BLaER1 (cell line): ENCODE measurements at regions not wholly inside any gene's neighbourhood (a gene's known extent, or its start where the extent isn't known, plus 50 kb on each side); places are given as distances from the start of the nearest gene placed in this dataset.

ENCODE experiments used
- H3K27ac ChIP-seq: shearing (Covaris generic); formaldehyde crosslinking; 2 replicates; pipeline ENCODE4 v1.8.1; 2022
- H3K27me3 ChIP-seq: shearing (Covaris generic); formaldehyde crosslinking; 2 replicates; pipeline ENCODE4 v1.8.1; 2022
- H3K36me3 ChIP-seq: shearing (Covaris generic); formaldehyde crosslinking; 2 replicates; pipeline ENCODE4 v1.8.1; 2022
- H3K4me1 ChIP-seq: shearing (Covaris generic); formaldehyde crosslinking; 2 replicates; pipeline ENCODE4 v1.8.1; 2022
- H3K4me2 ChIP-seq: shearing (Covaris generic); formaldehyde crosslinking; 2 replicates; pipeline ENCODE4 v1.8.1; 2022
- H3K4me3 ChIP-seq: shearing (Covaris generic); formaldehyde crosslinking; 2 replicates; pipeline ENCODE4 v1.8.1; 2022
- H3K9ac ChIP-seq: shearing (Covaris generic); formaldehyde crosslinking; 2 replicates; pipeline ENCODE4 v1.8.1; 2022
- H3K9me3 ChIP-seq: shearing (Covaris generic); formaldehyde crosslinking; 2 replicates; pipeline ENCODE4 v1.8.1; 2022
- H4K20me1 ChIP-seq: shearing (Covaris generic); formaldehyde crosslinking; 2 replicates; pipeline ENCODE4 v1.8.1; 2022
- Cebpa-rat ChIP-seq: shearing (Covaris generic); IDR thresholded peaks from 2 replicates; pipeline ENCODE4 v1.8.1; 2022

GRCh38 chr16:50972876-50973275, 178.2 kb downstream of the SALL1 start:
- no peaks in the 10 kb centered on the region for H4K20me1 ChIP-seq
- H3K4me1 ChIP-seq: peaks cover 39% of the 10 kb centered on the region
- no peak overlapping the region for H3K9ac ChIP-seq
- no peaks in the 10 kb centered on the region for H3K9me3 ChIP-seq
- TF ChIP-seq Cebpa-rat: no peak
- H3K4me2 ChIP-seq: peak overlapping the region; percentile 80; the same call in 1 of the 2 replicates
- no peaks in the 10 kb centered on the region for H3K27me3 ChIP-seq
- no peak overlapping the region for H3K4me3 ChIP-seq
- H3K27ac ChIP-seq: no peak overlapping the region
- no peaks in the 10 kb centered on the region for H3K36me3 ChIP-seq

DNA sequence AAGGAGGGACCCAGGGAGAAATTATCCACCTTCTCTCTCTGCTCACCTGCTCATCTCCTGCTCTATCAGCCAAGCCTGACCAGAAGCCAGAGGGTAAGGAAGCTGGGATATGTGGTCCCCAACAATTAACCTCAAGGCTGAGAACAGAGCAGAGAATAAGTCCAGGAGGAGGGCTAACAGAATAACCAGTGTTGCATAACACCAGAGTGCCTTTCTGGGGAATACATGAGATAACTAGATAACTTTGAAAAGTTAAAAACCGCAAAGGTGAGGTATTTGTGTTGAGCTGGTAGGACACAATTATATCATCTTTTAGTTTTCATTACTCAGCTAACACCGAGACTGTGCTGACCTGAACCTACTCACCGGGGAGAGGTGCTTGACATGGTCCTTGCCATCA, 180.8 kb downstream of the SALL1 start:
- peak overlapping the region; percentile 1; the same call in 1 of the 2 replicates for H3K4me2 ChIP-seq
- H3K27me3 ChIP-seq: no peaks in the 10 kb centered on the region
- peaks cover 33% of the 10 kb centered on the region for H3K4me1 ChIP-seq

DNA sequence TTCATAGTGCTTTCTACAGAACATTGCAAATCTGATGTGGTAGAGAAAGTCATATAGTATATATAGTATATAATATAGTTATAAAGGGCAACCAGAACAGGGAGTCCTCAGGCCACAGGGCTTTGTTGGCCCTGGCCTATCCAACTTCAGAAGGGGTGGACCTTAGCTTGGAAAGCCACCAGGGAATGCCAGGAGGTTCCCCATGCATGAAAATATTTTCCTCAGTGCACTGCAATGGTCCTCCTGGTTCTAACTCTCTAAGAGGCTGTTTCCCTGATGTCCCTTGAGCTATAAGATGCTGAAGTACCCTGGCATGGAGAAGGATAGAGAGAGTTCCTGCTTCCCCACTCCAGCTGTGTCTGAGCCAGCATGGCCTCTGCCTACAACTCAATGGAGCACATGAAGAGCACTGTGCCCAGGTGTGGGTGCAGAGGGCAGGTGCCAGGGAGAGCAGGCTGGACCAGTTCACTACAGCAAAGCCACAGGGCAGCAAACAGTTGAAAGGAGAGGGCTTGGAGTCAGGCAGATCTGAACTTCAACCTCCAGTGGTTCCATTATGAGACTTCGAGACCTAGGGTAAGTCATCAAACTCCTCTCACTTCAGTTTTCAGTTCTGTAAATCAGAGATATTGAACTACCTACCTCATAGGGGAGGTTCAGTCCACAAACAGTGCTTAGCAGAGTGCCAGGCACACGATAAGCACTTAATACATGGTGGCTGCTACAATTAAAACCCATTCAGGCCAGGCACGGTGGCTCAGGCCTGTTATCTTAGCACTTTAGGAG, 183.1 kb downstream of the SALL1 start:
- H3K4me3 ChIP-seq: no peak overlapping the region
- no peak overlapping the region for H3K4me2 ChIP-seq
- no peak for TF ChIP-seq Cebpa-rat
- H4K20me1 ChIP-seq: no peaks in the 10 kb centered on the region
- H3K27ac ChIP-seq: no peak overlapping the region
- H3K9me3 ChIP-seq: no peaks in the 10 kb centered on the region
- no peaks in the 10 kb centered on the region for H3K36me3 ChIP-seq
- H3K4me1 ChIP-seq: peaks cover 12% of the 10 kb centered on the region
- H3K27me3 ChIP-seq: no peaks in the 10 kb centered on the region
- H3K9ac ChIP-seq: no peak overlapping the region

More for the DNA sequence above, 180.8 kb downstream of the SALL1 start:
- no peaks in the 10 kb centered on the region for H4K20me1 ChIP-seq
- H3K4me3 ChIP-seq: no peak overlapping the region
- H3K36me3 ChIP-seq: no peaks in the 10 kb centered on the region
- no peak overlapping the region for H3K27ac ChIP-seq
- TF ChIP-seq Cebpa-rat: no peak
- no peak overlapping the region for H3K9ac ChIP-seq
- no peaks in the 10 kb centered on the region for H3K9me3 ChIP-seq

GRCh38 chr16:50964491-50964890, 186.6 kb downstream of the SALL1 start:
- Histone ChIP-seq H3K27ac (no peak overlapping the region), H3K9ac (no peak overlapping the region), H3K9me3 (no peaks in the 10 kb centered on the region), H3K4me3 (no peak overlapping the region), H3K4me2 (no peak overlapping the region), H3K4me1 (peaks cover 28% of the 10 kb centered on the region), H3K27me3 (no peaks in the 10 kb centered on the region), H3K36me3 (no peaks in the 10 kb centered on the region), H4K20me1 (no peaks in the 10 kb centered on the region)
- no peak for TF ChIP-seq Cebpa-rat

DNA sequence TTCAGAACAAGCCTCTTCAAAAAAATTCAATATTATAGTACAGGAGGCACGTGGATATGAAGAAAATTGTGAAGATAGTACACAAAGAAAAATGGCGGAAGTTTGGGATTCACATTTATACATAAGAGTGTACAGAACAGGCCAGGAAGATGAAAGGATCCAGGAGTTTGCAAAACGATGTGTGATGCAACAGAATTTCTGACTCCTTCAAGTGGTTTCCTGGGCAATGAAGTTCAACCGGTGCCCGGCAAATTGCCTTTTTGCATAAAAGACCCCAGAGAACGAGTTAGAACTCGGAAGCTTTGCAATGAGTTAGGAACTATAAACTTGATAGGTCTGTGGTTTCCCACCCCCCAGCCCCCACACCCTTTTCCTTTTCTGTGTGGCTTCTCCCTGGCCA, 189.1 kb downstream of the SALL1 start:
- Histone ChIP-seq H3K4me2 (peak overlapping the region; percentile 65), H3K27ac (no peak overlapping the region), H3K27me3 (no peaks in the 10 kb centered on the region), H3K9me3 (no peaks in the 10 kb centered on the region), H3K4me1 (peaks cover 28% of the 10 kb centered on the region), H3K9ac (no peak overlapping the region), H3K36me3 (no peaks in the 10 kb centered on the region), H3K4me3 (no peak overlapping the region), H4K20me1 (no peaks in the 10 kb centered on the region)
- TF ChIP-seq Cebpa-rat: peak; percentile 55; the same call in 1 of the 2 replicates

- H3K4me2 ChIP-seq: peak overlapping the region; percentile 65
- H3K36me3 ChIP-seq: no peaks in the 10 kb centered on the region
- no peak overlapping the region for H3K9ac ChIP-seq
- no peaks in the 10 kb centered on the region for H4K20me1 ChIP-seq
- no peak for TF ChIP-seq Cebpa-rat
- H3K4me3 ChIP-seq: no peak overlapping the region
- peaks cover 28% of the 10 kb centered on the region for H3K4me1 ChIP-seq
- H3K9me3 ChIP-seq: no peaks in the 10 kb centered on the region
- H3K27ac ChIP-seq: no peak overlapping the region
- H3K27me3 ChIP-seq: no peaks in the 10 kb centered on the region
Measured at GRCh38 chr16:50960517-50961202, 190.4 kb downstream of the SALL1 start.

DNA sequence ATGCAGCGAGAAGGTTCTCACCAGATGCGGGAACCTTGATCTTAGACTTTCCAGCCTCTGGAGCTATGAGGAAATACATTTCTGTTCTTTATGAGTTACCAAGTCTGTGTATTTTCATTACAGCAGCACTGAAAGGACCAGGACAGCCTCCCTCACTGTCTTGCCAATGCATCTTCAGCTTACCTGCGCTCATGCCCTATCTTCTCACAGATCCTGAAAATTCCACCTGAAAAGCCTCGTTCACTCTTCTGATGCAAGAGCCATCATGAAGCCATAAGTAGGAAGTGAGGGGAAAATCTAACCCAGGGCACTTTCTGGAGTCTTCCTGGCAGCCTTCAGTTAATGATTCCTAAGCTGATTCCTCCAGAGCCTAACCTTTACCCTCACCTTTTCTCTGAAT, 194.0 kb downstream of the SALL1 start:
- Histone ChIP-seq H3K27me3 (no peaks in the 10 kb centered on the region), H3K9ac (no peak overlapping the region), H3K36me3 (no peaks in the 10 kb centered on the region), H3K9me3 (no peaks in the 10 kb centered on the region), H3K4me2 (no peak overlapping the region), H4K20me1 (no peaks in the 10 kb centered on the region), H3K27ac (no peak overlapping the region), H3K4me1 (peaks cover 33% of the 10 kb centered on the region), H3K4me3 (no peak overlapping the region)
- TF ChIP-seq Cebpa-rat: no peak

DNA sequence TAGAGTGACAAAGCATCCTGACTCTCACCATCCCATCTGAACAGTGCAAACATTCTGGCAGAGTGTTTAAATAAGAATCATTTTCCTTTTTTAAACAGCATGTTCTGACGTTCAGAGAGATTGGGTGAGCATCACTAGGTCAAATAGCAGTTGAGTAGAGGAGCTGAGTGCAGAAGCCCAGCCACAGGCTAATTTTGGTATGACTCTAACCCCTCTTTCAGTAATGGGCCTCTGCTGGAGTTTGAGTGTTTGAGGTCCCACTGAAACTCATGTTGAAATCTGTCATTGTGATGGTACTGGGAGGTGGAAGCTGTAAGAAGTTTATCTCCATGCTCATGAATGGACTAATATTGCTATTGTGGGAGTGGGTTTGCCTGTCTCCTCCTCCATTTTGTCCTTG, 194.4 kb downstream of the SALL1 start:
- peaks cover 33% of the 10 kb centered on the region for H3K4me1 ChIP-seq

DNA sequence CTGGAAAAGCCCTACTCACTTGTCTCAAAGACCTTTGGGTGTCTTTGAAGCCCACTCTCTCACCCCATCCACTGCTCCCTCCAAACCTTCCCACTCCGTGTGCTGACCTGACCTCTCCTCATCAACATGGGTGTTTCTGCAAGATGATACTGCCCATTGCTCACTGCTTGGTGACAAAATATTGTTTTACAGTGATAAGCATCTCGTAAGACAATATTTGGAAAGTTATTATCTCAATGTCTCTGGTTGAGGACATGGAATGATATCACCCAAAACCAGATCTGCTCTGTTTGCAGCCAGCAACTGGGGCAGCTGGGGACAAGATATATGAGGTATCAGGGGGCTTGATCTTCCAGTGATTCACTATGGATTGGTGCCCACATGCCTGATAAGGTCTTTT, 195.8 kb downstream of the SALL1 start:
- Histone ChIP-seq H3K4me1 (peaks cover 31% of the 10 kb centered on the region), H3K9me3 (no peaks in the 10 kb centered on the region), H3K4me3 (no peak overlapping the region), H4K20me1 (no peaks in the 10 kb centered on the region), H3K4me2 (no peak overlapping the region), H3K36me3 (no peaks in the 10 kb centered on the region), H3K9ac (no peak overlapping the region), H3K27me3 (no peaks in the 10 kb centered on the region), H3K27ac (no peak overlapping the region)
- no peak for TF ChIP-seq Cebpa-rat

More for the DNA sequence above, 194.4 kb downstream of the SALL1 start:
- Histone ChIP-seq H3K36me3 (no peaks in the 10 kb centered on the region), H3K9me3 (no peaks in the 10 kb centered on the region), H3K4me2 (no peak overlapping the region), H3K27ac (no peak overlapping the region), H3K9ac (no peak overlapping the region), H4K20me1 (no peaks in the 10 kb centered on the region), H3K27me3 (no peaks in the 10 kb centered on the region), H3K4me3 (no peak overlapping the region)
- TF ChIP-seq Cebpa-rat: no peak

DNA sequence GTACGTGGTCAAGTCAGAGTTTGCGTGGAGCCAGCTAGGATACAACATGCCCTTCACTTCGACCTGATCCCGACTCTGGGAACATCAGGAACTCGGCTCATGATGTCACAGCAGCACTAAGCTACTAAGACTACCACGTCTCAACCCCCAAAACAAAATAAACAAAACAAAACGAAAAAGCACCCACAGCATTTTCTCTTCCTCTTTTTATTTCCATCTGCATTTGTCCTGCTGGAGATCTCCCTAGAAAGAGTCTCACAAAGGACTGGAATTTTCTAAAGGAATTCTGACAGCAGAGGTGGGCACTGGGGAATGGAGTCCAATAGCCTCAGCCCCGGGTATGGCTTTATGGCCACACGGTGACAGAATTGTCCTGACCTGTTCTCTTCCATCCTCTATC, 196.6 kb downstream of the SALL1 start:
- no peaks in the 10 kb centered on the region for H3K27me3 ChIP-seq
- no peaks in the 10 kb centered on the region for H4K20me1 ChIP-seq
- 0 out of 2 replicates have a peak overlapping the region, but pooled peaks have one; percentile 19 for H3K4me2 ChIP-seq
- H3K27ac ChIP-seq: no peak overlapping the region
- peaks cover 31% of the 10 kb centered on the region for H3K4me1 ChIP-seq
- no peak overlapping the region for H3K4me3 ChIP-seq
- no peak for TF ChIP-seq Cebpa-rat
- H3K9me3 ChIP-seq: no peaks in the 10 kb centered on the region
- H3K36me3 ChIP-seq: no peaks in the 10 kb centered on the region
- H3K9ac ChIP-seq: no peak overlapping the region
